ENCODE measurements at regions not wholly inside any gene's neighbourhood (a gene's known extent, or its start where the extent isn't known, plus 50 kb on each side); places are given as distances from the start of the nearest gene placed in this dataset.

DNA sequence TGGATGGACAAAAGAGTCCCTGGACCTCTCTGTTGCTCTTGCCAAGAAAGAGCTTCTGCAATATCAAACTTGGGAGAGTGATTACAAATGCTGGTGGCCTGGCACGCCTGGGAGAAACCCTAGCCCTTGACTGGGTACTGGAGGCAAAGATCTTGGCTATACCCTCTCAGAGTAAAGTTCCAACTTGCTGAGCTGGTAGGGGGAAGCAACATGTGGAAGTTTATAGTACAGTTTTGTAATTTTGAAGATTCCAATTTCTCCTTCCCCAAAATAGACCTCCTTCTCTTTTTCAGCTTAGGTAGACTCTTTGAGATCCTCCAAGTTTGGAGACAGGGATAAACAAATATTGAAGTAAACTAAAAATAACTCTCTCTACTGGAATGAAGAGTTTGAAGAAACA, 645.3 kb downstream of the NR4A2 start:
- DNase-seq = no peak

- no peak for DNase-seq
These were observed 652.9 kb downstream of the NR4A2 start for GRCh38 chr2:155679647-155680046.

- no peak for DNase-seq
These were observed 656.6 kb downstream of the NR4A2 start for GRCh38 chr2:155675920-155676319.

DNA sequence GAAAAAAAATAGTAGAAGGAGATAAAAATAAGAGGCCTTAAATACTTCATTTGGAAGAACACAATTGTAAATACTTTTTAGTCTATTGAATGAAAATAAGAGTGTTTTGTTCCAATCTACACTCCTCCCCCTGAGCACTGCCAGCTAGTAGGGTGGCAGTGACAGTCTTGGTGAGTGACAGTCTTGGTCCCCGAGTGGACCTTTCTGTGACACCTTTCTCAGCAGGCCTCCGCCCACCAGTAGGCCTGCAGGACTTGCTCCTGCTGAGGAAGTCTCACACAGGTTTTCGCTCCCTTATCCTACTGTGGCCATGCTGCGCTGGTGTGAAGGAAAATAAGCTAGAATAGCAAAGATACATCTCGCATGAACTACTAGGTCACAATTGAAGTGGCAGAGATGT, 666.8 kb downstream of the NR4A2 start:
- DNase-seq = no peak

DNA sequence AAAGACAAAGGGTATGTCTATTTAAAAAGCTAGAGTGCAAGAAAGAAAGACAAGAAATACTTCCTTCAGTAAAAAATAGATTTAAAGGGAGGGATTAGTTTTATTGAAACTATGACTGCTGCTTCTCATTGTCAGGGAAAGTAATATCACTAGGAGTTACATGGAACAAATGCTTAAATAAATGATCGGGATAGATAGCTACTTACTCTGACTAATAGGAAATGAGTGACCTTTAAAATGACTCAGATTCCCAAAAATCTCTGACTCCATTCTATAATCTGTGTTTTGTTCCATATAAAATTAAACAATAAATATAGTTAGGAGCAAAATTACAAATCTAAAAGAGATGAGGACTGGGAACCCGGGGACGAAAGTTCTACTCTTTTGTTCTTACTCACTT, 669.3 kb downstream of the NR4A2 start:
- no peak for DNase-seq

DNA sequence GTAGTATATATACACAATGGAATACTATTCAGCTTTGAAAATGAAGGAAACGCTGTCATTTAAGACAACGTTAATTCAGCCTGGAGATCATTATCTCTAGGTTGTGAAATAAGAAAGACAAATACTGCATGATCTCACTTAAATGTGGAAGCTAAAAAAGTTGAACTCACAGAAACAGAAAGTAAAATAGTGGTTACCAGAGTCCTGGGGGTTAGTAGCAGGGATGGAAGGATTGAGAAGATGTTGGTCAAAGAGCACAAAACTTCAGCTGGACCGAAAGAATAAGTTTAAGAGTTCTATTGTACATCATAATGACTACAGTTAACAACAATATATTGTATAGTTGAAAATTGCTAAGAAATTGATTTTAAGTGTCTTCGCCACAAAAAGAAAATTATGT, 670.3 kb downstream of the NR4A2 start:
- no peak for DNase-seq

DNA sequence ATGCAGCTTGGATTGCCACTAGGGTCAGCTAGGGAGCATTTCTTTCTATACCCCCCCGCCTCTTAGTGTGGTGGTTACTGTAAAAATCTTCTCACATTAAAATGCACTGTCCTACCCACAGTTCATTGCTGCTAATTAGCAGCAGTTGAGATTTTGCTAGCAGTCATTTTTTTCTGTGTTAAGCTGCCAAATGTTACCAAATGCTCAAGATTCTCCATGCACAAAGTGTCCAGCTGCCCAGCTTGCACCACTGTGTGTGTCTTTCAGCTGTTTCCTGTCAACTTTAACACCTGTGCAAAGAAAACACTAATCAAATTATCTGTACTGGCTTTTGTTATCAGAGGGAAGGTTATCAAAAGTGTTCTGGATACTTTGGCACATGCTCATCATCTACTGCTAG, 679.3 kb downstream of the NR4A2 start:
- DNase-seq = no peak

DNA sequence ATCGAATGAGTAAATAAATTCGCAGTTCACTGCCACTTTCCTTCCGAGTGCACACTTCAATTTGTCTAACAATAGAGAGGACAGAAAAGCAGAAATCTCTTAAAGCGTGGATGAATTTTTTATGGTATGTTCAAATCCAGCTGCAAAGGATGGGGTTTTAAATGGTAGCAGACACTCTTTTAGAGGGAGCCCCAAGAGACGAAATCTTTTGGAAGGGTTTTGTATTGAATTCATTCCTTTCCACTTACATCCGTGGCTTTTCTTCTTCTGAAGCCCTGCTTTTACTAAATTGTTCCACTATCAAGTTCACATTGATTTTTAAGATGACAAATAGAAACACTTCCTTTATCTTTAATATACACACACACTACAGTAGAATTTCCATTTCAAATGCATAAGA, 680.7 kb downstream of the NR4A2 start:
- no peak for DNase-seq

- no peak for DNase-seq
These were observed 686.7 kb downstream of the NR4A2 start for GRCh38 chr2:155645791-155646190.

DNA sequence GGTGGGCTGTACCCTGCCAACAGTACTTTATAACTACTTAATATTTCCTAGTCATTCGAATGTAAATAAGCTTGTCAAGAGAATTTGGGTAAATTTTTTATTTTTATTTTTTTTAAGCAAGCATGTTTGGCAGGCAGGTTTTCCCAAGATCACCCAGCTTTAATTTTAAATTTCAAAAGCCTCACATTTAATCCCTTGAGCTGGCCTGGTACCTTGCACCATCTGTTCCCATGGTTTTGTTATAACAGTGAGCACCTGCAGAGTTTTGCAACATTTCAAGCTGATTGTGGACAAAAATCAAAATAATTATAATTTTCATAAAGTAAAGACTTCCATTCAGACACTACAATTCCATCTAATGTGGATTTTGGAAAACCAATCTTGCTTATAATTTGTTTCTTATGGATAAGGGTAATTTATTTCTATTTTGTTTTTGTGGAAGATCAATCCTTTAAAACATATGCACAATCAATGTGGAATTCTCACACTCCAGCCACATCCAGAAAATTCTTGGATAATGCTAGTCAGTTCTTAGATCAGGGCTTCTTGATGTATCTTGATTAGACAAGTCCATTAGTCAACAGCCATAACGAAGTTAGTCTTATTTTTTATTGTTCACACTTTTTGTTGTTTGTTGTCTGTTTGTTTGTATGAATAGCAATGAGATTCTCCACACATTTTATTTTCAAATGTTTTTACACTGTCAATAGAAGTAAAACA, 689.3 kb downstream of the NR4A2 start:
- DNase-seq = no peak

DNA sequence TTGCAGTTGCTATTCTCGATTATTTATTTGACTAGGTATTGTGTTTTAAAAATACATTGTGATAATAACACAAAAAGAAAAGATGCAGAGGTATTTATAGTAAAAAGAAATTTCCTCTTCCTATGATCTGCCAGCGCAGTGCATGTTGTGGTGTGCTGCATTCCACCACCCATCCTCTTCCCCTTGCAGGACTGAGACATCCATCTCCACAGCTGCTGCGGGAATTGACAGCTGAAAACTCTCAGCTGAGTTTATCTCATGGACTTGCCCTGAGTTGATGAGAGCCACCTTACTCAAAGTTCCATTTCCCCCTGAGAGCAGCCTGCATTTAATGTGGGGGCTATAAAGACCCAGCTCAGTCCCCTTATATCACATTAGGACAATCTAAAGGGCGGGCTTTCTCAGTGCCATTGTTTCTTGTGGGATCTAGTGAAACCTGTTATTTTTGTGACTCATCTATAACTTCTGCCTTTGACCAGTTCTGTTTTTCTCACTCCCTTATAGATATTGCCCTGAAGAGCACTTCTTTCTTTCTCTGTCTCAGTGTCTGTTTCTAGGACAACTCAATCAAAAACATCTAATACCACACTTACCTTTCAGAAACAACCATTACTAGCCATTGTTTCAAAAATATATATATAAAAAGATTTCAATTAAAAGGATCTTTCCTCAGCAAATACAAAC, 698.5 kb downstream of the NR4A2 start:
- DNase-seq = no peak

GRCh38 chr2:155633060-155633839, 699.3 kb downstream of the NR4A2 start:
- DNase-seq = no peak

- DNase-seq = no peak
These were observed 701.8 kb downstream of the NR4A2 start for GRCh38 chr2:155630760-155631159.

DNA sequence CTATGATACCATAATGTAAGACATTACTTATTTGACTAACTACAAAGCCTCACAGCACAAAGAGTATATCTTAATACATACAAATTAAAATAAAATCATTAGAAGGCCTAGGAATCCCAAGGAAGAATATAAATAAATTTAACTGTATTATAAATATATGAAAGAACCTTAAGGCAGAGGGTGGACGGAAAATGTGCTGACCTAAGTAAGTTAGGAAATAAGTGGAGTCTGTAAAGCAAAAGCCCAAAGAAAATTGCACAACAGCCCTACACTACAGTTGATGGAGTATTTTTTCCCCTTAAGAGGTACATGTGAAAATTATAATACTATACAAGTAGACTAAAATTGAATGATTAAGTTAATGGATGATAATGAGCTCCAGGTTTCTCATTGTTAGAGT, 710.1 kb downstream of the NR4A2 start:
- no peak for DNase-seq

DNA sequence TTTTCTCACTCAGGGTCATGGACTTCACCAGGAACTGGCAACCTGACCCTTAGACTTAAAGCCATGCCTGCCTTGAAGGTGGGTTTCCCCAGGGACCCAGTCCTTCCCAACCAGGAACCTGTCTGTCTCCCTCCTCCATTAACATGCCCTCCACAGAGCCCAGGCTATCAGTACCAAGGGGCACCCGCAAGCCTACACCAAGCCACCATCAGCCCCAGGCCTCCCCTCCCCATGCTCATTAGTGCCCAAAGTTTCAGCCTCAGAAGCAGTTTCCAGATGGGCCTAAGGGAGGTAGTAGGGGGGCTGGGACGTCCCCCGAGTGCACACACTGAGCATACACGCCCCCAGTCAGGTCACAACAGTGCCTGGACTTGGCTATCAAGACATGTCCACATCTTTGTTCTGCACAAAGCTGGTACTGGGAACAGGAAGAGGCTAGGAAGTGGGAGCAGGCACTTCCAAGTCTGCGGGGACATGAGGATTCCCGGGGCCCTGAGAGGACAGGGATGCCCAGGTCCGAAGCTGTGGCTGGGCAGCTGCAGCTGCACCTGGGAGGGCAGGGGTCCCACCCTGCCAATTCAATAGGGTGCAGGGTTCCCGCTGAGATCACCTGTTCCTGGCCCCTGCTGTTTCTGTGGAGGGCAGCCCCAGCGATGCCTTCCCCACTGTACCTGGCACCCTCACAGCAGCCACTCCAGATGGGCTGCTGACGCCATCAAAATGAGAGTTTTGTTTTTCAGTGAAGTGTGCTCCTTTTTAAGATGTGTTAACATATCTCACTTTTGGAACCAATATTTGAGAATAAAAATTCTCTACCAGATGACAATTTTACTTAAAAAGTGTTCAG, 731.4 kb downstream of the NR4A2 start:
- DNase-seq = no peak

DNA sequence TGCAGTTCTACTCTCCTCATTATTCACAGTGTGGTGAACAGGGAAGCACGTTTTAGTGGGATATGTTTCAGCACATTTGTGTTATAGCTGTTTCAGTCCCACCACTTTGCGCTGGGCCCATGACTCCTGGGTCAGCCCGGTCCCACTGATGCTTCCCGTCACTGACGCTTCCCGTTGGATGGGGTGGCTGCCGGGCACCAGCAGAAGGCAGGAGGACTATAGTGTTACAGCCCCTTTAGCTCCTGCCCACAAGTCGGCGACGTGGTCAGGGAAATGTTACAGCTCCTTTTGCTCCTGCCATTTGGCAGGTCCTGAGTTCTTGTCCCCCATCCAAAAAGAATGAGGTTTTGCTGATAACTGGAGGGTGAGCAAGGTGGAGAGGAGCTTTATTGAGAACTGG, 732.2 kb downstream of the NR4A2 start:
- DNase-seq = no peak

DNA sequence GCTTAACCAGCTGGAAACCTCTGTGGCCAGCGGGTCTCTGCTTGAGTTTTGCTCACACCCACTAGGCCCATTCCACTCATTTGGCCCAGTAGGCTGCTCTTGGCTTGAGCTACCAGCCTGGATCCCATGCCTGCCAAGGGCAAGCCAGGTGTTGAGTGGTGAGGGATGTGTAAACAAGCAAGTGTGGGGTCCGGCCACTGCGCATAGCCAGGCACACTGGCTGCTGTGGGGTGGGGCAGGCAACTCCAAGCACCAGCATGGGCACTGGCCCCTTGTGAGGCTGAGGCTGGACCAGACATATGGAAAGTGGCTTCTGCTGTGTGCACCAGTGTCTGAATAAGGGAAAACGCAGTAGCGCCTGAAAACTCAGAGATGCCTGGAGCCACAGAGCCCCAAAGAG, 732.7 kb downstream of the NR4A2 start:
- no peak for DNase-seq

DNA sequence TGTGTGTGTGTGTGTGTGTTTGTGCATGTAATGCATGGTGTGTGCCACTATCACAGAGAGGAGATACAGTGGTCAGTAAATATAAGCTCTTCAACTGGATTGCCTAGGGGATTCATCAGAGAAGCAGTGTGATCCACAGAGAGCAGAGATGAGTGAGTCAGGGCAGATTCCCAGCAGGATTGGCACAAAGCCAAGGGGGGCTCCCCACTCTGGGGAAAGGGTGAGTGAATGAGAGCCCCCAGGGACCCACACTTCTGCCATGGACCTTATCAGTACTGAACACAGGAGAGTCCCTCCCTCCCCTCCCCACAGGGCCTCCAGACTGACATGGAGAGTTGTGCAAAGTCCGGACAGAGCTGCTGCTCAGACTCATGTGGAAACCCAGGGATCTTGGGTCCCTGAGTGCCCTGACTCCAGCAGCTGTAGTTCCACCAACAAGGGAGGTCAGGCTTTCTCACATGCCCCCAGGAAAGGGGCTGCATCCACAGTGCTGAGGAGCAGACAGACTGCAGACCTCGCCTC, 748.8 kb downstream of the NR4A2 start:
- no peak for DNase-seq

- DNase-seq = no peak
These were observed 757.6 kb downstream of the NR4A2 start for GRCh38 chr2:155574941-155575340.

DNA sequence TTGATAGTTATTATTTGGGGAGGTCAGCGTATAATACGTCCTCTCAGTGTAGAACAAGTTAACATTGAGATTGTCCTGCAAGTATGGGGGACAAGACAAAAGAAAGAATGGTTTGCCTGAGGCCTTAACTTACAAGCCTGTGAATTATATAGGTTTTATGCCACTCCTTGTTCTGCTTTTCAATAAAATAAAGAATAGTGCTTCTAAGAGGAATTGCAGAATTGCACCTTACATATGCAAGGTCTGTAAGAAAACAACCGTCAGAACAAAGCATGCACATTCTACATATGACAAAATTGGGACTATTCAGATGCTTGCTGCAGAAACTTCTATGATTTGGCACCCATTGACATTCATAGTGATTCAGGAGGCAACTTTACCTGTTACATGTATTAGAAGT, 785.0 kb downstream of the NR4A2 start:
- DNase-seq = no peak

GRCh38 chr2:155546721-155547555, 785.6 kb downstream of the NR4A2 start:
- DNase-seq = peak; percentile 15
